NCI-H2196 treated with DMSO at 0.1 percent for 48 hours (cell line): ENCODE measurements at regions not wholly inside any gene's neighbourhood (a gene's known extent, or its start where the extent isn't known, plus 50 kb on each side); places are given as distances from the start of the nearest gene placed in this dataset.

Experiments used
- DNase-seq: peaks from one replicate; lab custom pipeline; 2025; ENCODE audit not compliant: unreplicated experiment; lab: John Stamatoyannopoulos, UW

DNA sequence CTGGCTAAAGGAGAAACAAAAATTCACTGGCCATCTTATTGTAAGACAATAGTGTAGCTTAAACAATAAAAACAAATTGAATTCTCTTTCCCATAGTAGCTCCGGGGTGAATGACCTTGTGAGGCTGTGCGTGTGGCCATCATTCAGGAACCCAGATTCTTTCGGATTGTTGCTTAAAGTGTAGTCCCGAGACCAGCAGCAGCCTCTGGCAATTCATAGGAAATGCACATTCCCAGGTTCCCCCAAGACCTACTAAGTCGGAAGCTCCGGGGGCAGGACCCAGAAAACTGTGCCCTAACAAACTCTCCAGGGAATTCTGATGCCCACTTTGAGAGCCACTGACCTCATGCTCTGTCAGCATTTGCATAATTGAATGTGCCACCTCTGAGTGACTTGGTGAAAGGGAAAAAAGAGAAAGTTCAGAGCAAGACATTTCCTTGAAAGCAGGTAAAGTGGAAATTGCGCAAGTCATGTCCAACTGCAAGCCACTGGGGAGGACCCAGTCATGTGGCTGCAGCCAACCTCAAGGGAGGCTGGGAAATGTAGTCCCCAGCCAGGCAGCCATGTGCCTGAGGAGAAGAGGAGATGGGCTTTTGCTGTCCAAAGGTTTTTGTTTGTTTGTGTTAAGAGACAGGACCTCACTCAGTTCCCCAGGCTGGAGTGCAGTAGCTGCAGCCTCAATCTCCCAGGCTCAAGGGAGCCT, 50.7 kb upstream of the PNMA8B start:
- DNase-seq = peak; percentile 13

DNA sequence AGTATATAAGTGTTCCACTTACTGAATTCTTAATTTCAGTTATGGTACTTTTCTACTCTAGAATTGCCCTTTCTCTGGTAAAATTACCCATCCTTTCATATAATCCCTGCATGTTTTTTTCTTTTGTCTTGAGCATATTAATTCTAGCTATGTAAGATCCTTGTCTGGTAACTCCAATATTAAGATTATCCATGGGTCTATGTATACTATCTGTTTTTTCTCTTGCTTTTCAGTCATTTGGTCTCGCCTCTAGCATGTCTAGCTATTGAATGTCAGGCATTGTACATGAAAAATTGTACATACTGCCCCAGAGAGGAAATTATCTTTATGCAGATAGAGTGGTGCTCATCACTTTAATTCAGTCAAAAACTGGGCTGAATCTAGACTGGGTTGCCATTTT, 50.4 kb upstream of the CALM3 start:
- DNase-seq = no peak

DNA sequence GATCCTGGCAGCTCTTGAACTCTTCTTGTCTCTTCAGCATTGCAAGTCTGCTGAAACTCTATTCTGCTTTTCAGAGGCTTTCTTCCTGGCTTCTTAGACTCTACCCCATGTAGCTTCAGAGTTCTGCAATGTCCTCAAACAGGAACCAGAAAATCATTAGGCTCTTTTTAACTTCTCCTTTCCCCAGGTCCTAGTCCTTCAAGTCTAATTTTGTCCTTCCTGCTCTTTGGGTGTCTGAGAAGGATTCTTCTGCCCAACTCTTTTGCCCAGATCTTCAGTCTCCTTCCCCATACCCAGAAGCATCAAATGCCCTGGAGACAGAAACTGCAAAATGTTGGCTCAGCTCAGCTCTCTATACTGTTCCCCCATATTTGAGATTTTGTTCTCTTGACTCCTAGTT, 50.0 kb upstream of the CALM3 start:
- no peak for DNase-seq
